Right lobe of liver (tissue), 6 donors: ENCODE measurements at regions not wholly inside any gene's neighbourhood (a gene's known extent, or its start where the extent isn't known, plus 50 kb on each side); places are given as distances from the start of the nearest gene placed in this dataset.
A peak's percentile ranks its signal among the peaks of the same experiment; 100 is the strongest.
"Not testable (repeated sequence)": the region's sequence is repeated elsewhere in the genome, so short reads cannot be mapped to it uniquely, and the experiment has no call there.

Experiments used
- ATAC-seq, 4 donors: fragments of 200-7000 bp; cut with Tn5 transposase; one replicate each; pipeline ENCODE4 v1.9.1; 2020; ENCODE audit warnings: mild to moderate bottlenecking in 4 of 4, moderate library complexity in 4 of 4
- DNase-seq, 3 donors: peaks; one replicate each; pipeline ENCODE4 v3.0.0-alpha.2; 2020
- H3K27ac ChIP-seq, 3 donors: fragments of 200-600 bp; one replicate each; pipeline ENCODE4 v1.8.0; 2022
- H3K27me3 ChIP-seq, 2 donors: fragments of 200-600 bp; one replicate each; pipeline ENCODE4 v1.8.0; 2022
- H3K36me3 ChIP-seq, 4 donors: fragments of 200-600 bp; sonication (generic) in 1 of 4; one replicate each; pipeline versions ENCODE4 v1.5.1 to v1.8.0; 2017 to 2022; ENCODE audit warnings: control low read depth in 1 of 4
- H3K4me1 ChIP-seq, 4 donors: fragments of 200-600 bp; sonication (generic) in 1 of 4; one replicate each; pipeline versions ENCODE4 v1.5.1 to v1.8.0; 2017 to 2022; ENCODE audit warnings: control low read depth in 1 of 4
- H3K4me3 ChIP-seq, 3 donors: fragments of 200-600 bp; one replicate each; pipeline ENCODE4 v1.8.0; 2022
- H3K9me3 ChIP-seq, 4 donors: fragments of 200-600 bp; sonication (generic) in 1 of 4; one replicate each; pipeline versions ENCODE4 v1.5.1 to v1.8.0; 2017 to 2022; ENCODE audit warnings: control low read depth in 1 of 4
- WGBS: methylation state at CpG from one replicate; pipeline ENCODE4 v1.1.6; 2018; ENCODE audit warnings: low coverage, low lambda C conversion rate; ENCODE audit not compliant: insufficient coverage; ENCODE audit errors: missing lambda C conversion rate; 5-methylcytosine and 5-hydroxymethylcytosine counted together
- intact Hi-C, 2 donors: fragments of 100-400 bp; cut with DNase I; formaldehyde crosslinking; loops; one replicate each; pipeline versions ENCODE4 v1.11.2 to v1.14.1; 2022
- TF ChIP-seq, protein P1 (sequence below), 4 donors: fragments of 200-600 bp in 3 of 4; fragments of 450-650 bp in 1 of 4; IDR thresholded peaks; one replicate each; pipeline versions ENCODE4 v1.5.1 to v1.8.0; 2016 to 2022; ENCODE audit warnings: antibody characterized with exemption in 4 of 4, mild to moderate bottlenecking in 2 of 4
- donor health status: DM: no; HTN: yes; CAD: no.
- donor health status: DM: no; HTN: no; CAD: no.
- donor health status: DM: no; HTN: no; CAD: no.
- donor health status: DM: no; HTN: yes; CAD: no.
- donor health status: DM: no; HTN: yes; CAD: no.

DNA sequence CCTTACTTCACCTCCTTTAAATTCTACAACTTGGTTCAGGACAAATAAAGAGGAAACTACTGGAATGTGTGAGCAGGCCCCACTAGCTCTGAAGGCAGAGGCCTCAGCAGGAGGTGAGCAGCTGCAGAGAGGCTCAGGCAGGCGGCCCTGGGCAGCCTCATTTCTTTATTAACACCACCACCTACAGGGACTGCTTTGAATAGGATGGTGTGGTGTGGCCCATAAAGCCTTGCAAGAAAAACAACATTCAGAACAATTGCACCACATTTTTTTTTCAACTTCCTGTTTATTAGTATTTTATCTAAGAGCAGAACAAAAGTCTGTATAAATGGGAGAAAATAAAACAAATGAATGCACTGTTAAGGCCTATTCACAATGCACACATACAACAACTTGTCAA, 333.7 kb downstream of the BCL2L11 start:
- H3K4me3 ChIP-seq, DNase-seq, H3K36me3 ChIP-seq, H3K27me3 ChIP-seq, H3K9me3 ChIP-seq, intact Hi-C loops, H3K4me1 ChIP-seq: not testable (repeated sequence)
- ATAC-seq: peak; percentile 94 to 99 (median 96)
- WGBS: 14% methylated on average over 1 of the region's 1 CpG
- TF ChIP-seq, protein P1, sequence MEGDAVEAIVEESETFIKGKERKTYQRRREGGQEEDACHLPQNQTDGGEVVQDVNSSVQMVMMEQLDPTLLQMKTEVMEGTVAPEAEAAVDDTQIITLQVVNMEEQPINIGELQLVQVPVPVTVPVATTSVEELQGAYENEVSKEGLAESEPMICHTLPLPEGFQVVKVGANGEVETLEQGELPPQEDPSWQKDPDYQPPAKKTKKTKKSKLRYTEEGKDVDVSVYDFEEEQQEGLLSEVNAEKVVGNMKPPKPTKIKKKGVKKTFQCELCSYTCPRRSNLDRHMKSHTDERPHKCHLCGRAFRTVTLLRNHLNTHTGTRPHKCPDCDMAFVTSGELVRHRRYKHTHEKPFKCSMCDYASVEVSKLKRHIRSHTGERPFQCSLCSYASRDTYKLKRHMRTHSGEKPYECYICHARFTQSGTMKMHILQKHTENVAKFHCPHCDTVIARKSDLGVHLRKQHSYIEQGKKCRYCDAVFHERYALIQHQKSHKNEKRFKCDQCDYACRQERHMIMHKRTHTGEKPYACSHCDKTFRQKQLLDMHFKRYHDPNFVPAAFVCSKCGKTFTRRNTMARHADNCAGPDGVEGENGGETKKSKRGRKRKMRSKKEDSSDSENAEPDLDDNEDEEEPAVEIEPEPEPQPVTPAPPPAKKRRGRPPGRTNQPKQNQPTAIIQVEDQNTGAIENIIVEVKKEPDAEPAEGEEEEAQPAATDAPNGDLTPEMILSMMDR (IDR thresholded peaks at IDR 0.05): peak in 2 of 4 donors; percentile 27 to 32
- H3K27ac ChIP-seq: peak overlapping the region in 1 of 3 donors; percentile 39

DNA sequence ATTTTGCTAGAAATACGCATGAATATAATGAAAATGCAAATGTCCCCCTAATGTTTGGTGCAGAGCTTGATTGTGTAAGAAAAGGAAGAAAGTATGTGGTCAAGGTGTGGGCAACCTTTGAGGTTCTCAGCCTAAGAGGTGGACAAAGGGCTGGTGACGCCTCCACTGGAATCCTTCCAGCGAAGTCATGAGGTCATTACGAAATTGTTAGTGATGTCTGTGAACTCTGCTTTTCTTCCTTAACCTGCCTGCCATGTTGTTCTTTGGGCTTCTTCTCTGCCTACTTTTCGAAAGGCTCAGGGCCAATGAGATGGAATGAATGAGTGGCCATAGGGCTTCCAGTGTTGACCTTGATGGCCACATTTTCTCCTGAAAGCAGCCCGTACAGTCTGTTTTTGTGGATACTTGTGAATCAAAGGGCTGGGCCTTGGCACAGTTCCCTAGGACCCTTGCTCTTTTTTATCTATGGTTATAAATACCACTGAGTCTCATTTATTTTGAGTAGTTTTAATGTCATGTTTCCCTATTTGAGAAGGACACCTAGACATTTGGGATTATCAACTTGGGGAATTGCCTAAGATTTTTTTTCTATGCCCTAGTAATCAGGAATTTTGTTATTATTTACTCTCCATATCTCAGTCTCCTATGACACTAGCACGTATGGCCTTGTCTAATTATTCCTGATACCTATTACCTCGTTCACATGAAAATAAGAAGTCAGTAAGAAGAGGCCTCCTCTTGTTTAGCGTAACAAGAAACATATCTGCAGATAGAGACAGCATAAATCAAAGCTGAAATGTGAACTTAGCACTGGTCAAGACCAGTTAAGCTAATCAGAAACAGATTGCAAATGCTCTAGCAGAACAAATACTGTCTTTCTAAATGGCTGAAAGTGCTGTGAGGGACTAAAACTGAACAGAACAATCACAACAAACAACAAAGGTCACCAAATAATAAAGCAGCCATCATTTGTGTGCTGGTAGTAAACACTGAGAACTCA, 334.6 kb downstream of the BCL2L11 start:
- H3K27ac ChIP-seq: peak overlapping the region; percentile 1 to 55 (median 39)
- DNase-seq, H3K27me3 ChIP-seq, H3K36me3 ChIP-seq, intact Hi-C loops, H3K4me3 ChIP-seq, H3K9me3 ChIP-seq, H3K4me1 ChIP-seq: not testable (repeated sequence)
- 67% methylated on average over 9 of the region's 9 CpGs for WGBS
- ATAC-seq: peak; percentile 46 to 67 (median 62)

DNA sequence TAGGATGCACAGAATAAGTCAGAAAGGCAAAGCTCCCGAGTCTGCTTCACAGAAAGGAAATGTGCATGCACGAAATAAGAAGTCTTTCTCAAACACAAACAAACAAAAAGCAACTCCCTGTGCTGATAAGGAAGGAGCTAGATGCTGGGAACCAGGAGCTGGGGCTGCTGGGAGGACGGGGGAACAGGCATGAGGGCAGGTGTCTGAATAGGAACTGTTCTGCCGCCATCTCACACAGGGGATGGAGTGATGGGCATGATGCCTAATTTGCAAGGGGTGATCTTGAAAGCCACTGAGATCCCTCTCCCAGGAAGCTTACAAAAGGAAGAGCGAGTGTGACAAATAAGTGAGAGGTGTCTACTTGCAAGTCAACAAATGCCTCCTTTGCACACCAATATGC, 336.5 kb downstream of the BCL2L11 start:
- intact Hi-C loops, H3K36me3 ChIP-seq, H3K4me1 ChIP-seq, H3K27me3 ChIP-seq, H3K27ac ChIP-seq, DNase-seq, ATAC-seq, H3K9me3 ChIP-seq, H3K4me3 ChIP-seq: not testable (repeated sequence)
- no CpG with 5 or more reads among the region's 5 CpGs for WGBS

DNA sequence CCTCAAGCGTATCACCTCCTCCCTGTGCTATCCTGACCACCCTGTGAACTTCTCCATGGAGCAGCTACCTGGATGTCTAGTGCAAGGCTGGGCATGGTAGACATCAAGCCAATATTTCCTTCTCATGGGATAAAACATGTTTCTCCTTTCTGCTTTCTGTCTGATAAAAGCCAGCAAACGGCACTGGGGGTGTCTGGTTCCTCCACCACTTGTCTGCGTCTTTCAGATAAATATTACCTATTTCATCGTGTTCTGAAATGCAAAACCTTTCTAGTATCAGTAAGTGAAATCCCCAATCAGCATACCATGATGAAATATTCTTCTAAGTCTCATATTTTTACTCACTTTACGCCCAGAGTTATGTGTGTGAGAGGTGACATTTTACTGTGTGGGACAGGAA, 340.2 kb downstream of the BCL2L11 start:
- ATAC-seq, H3K4me3 ChIP-seq, H3K27ac ChIP-seq, H3K4me1 ChIP-seq, intact Hi-C loops, H3K27me3 ChIP-seq, H3K36me3 ChIP-seq, H3K9me3 ChIP-seq, DNase-seq: not testable (repeated sequence)
- 93% methylated on average over 4 of the region's 5 CpGs for WGBS

DNA sequence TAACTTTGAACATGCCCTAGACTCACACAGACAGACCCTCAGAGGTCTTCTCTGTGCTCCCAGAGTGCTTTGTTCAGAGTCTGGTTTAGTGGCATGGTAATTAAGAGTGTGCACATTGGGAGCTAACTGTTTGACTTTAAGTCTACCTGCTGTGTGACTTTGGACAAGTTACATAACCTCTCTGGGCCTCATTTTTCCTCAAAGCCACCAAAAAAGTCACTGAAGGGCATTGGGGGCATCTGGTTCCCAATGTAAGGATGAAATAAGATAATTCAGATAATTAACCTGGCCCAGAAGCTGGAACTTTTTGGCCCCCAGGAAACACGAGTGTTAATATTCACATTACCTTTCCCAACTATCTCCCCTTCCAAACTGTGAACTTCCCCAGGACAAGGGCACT, 341.1 kb downstream of the BCL2L11 start:
- intact Hi-C loops, H3K9me3 ChIP-seq, H3K27ac ChIP-seq, H3K36me3 ChIP-seq, DNase-seq, H3K4me3 ChIP-seq, H3K4me1 ChIP-seq, ATAC-seq, H3K27me3 ChIP-seq: not testable (repeated sequence)
- WGBS: no CpG with 5 or more reads among the region's 1 CpG

DNA sequence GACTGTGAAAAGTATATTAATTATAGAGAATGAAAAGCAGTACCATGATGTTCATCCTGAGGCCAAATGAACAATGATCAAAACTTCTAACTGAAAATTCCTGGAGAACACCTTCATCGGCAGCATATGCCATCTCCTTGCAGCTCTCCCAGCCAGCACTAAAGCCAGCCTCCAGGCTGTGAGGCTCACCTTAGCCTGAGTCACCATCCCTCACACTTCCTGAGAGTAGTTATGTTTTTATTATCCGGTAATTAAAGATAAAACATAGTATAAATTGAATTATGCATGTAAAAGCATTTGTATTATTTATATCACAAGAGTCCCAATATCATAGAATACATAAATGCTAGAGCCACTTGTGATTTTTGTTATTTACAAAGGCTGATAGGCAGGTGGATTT, 341.9 kb downstream of the BCL2L11 start:
- H3K36me3 ChIP-seq, H3K27me3 ChIP-seq, H3K9me3 ChIP-seq, H3K4me1 ChIP-seq, DNase-seq, H3K4me3 ChIP-seq, ATAC-seq, H3K27ac ChIP-seq, intact Hi-C loops: not testable (repeated sequence)
- WGBS: 78% methylated on average over 2 of the region's 2 CpGs

DNA sequence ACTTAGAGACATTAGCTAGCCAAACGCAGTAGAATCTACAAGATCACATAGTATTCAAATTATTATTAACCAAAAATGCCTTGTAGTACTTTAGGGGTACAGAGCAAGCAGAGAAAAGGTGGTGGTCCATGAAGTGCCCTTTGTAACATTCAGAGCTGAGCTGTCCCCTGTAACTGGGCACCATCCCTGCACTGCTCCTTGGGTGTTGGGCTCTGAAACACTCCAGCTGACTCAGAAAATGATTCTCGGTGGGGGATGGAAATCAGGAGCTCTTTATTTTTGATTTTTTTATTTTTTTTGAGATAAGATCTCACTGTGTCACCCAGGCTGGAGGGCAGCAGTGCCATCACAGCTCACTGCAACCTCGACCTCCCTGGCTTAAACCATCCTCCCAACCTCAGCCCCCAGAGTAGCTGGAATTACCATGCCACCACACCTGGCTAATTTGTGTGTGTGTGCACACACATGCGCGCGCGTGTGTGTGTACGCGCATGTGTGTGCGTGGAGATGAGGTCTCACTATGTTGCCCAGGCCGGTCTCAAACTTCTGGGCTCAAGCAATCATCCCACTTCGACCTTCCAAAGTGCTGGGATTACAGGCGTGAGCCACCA, 342.6 kb downstream of the BCL2L11 start:
- 81% methylated on average over 10 of the region's 13 CpGs for WGBS
- intact Hi-C loops, H3K4me1 ChIP-seq, DNase-seq, H3K36me3 ChIP-seq, H3K27me3 ChIP-seq, H3K4me3 ChIP-seq, H3K9me3 ChIP-seq: not testable (repeated sequence)
- peak in 3 of 4 donors; percentile 1 to 6 (median 5) for ATAC-seq
- peak overlapping the region in 2 of 3 donors; percentile 40 to 59 for H3K27ac ChIP-seq

DNA sequence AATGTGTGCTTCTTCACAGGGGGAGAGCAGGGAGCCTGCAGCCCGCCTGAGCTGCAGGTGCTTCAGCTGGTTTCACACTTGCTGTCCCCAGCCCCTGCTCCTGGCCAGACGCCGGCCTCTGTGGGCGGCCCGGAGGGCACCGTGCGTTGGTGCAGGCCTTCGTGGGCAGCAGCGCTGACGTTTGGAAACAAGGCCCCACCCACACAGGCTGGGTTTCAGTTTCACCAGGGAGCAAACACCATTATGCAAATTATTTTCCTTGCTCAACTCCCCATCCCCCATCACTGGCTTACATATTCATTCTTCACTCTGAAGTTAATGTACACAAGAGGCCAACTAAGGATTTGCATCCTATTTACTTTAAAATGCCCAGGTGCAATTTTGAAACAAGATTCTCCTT, 343.2 kb downstream of the BCL2L11 start:
- peak in 1 of 3 donors; percentile 58 for DNase-seq
- WGBS: no CpG with 5 or more reads among the region's 10 CpGs
- peak overlapping the region in 2 of 3 donors; percentile 40 to 59 for H3K27ac ChIP-seq
- ATAC-seq: peak; percentile 96 to 99 (median 98)
- H3K9me3 ChIP-seq, intact Hi-C loops, H3K36me3 ChIP-seq, H3K4me1 ChIP-seq, H3K4me3 ChIP-seq, H3K27me3 ChIP-seq: not testable (repeated sequence)

DNA sequence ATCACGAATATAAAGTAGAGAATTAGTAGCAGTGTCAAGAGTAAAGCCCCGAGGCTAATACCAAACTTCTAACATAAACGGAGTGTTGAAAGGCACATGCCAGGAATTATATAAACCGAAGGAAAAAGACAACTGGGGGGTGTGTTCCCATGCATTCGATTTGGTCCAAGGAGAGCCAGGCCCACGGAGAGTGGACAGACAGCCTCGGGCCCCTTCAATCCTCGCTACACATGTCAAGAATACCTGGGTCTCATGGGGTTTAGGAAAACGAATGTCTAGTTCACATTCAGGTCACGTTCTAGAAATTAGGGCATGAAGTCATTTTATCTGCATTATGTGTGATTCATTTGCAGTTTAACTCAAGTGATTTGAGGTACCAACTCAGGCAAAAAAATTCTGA, 343.7 kb downstream of the BCL2L11 start:
- 40% methylated on average over 7 of the region's 10 CpGs for WGBS
- H3K4me3 ChIP-seq, H3K36me3 ChIP-seq, H3K4me1 ChIP-seq, H3K27me3 ChIP-seq, ATAC-seq, DNase-seq, H3K9me3 ChIP-seq, intact Hi-C loops: not testable (repeated sequence)
- peak overlapping the region in 1 of 3 donors; percentile 31 for H3K27ac ChIP-seq

DNA sequence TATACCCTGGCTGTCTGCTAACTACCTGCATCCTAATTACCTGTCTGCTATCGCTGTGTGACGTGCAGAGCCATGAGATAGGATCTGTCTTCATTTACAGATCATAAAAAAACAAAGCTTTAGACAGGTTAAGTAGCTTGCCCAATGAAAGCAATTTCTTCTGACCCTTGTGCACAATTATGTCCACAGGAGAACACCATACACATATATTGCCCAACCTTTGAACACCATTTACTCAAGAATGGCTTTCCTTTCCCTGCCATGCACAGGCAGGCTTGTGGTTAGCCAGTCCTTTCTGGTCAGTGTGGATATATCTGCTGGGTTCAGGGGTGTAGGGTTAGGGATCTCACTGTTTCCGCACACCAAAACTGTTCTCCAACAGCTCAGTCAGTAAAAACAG, 344.8 kb downstream of the BCL2L11 start:
- WGBS: 100% methylated on average over 2 of the region's 3 CpGs
- H3K27ac ChIP-seq, H3K27me3 ChIP-seq, H3K9me3 ChIP-seq, H3K4me1 ChIP-seq, intact Hi-C loops, ATAC-seq, H3K4me3 ChIP-seq, H3K36me3 ChIP-seq, DNase-seq: not testable (repeated sequence)
